HL-60 (cell line): ENCODE measurements at regions not wholly inside any gene's neighbourhood (a gene's known extent, or its start where the extent isn't known, plus 50 kb on each side); places are given as distances from the start of the nearest gene placed in this dataset.

Experiments
- DNase-seq, 2 experiments: peaks; one replicate each; pipeline ENCODE4 v3.0.0-alpha.2; 2010 to 2020; ENCODE audit warnings: low read depth in 1 of 2, low spot score in 1 of 2
- H3K27ac ChIP-seq: fragments of 250-450 bp; sonication (Bioruptor Pico); replicated peaks from 2 replicates; pipeline ENCODE4 v1.5.1; 2020; ENCODE audit warnings: mild to moderate bottlenecking, moderate library complexity
- H3K27me3 ChIP-seq: fragments of 250-450 bp; sonication (Bioruptor Pico); 2 replicates; pipeline ENCODE4 v1.5.1; 2021; ENCODE audit warnings: mild to moderate bottlenecking, moderate library complexity; ENCODE audit not compliant: insufficient read depth, poor library complexity, severe bottlenecking
- H3K4me3 ChIP-seq: replicated peaks from 2 replicates; pipeline ENCODE4 v1.5.1; 2011; ENCODE audit warnings: mild to moderate bottlenecking, control low read depth, low read length; ENCODE audit not compliant: insufficient read depth
- CTCF ChIP-seq: IDR thresholded peaks from one replicate; pipeline ENCODE4 v1.5.1; 2011; ENCODE audit warnings: low read length, control low read depth, inconsistent platforms; ENCODE audit not compliant: insufficient read depth
- GABPA ChIP-seq: IDR thresholded peaks from 2 replicates; pipeline ENCODE4 v1.6.1; 2012; ENCODE audit warnings: low read depth
- POLR2AphosphoS5 ChIP-seq: IDR thresholded peaks from 2 replicates; pipeline ENCODE4 v1.6.1; 2012; ENCODE audit warnings: low read depth
- REST ChIP-seq: IDR thresholded peaks from 2 replicates; pipeline ENCODE4 v1.6.1; 2012; ENCODE audit warnings: low read depth; ENCODE audit not compliant: insufficient replicate concordance
- SPI1 ChIP-seq: IDR thresholded peaks from 2 replicates; pipeline ENCODE4 v1.6.1; 2012; ENCODE audit warnings: low read depth, mild to moderate bottlenecking, borderline replicate concordance

GRCh38 chr2:183292028-183292427, 167.8 kb downstream of the NUP35 start:
- no peaks in the 10 kb centered on the region for H3K27me3 ChIP-seq
- no peak for TF ChIP-seq GABPA
- no peak for TF ChIP-seq CTCF
- no peak for TF ChIP-seq SPI1
- TF ChIP-seq POLR2AphosphoS5: no peak
- TF ChIP-seq REST: no peak
- no peak overlapping the region for H3K4me3 ChIP-seq
- no peak for DNase-seq
- H3K27ac ChIP-seq: no peak overlapping the region

- TF ChIP-seq CTCF (no peak), SPI1 (no peak), POLR2AphosphoS5 (no peak), REST (no peak)
- H3K27me3 ChIP-seq: no peaks in the 10 kb centered on the region
- DNase-seq: no peak
- H3K4me3 ChIP-seq: no peak overlapping the region
- H3K27ac ChIP-seq: no peak overlapping the region
Measured at GRCh38 chr2:183339311-183339710, 215.1 kb downstream of the NUP35 start.

GRCh38 chr2:183341057-183341456, 216.8 kb downstream of the NUP35 start:
- no peak for DNase-seq
- TF ChIP-seq SPI1: no peak
- no peak for TF ChIP-seq POLR2AphosphoS5
- no peak for TF ChIP-seq CTCF
- TF ChIP-seq REST: no peak
- TF ChIP-seq GABPA: no peak
- Histone ChIP-seq H3K4me3 (no peak overlapping the region), H3K27ac (no peak overlapping the region), H3K27me3 (no peaks in the 10 kb centered on the region)
